ENCODE measurements at regions not wholly inside any gene's neighbourhood (a gene's known extent, or its start where the extent isn't known, plus 50 kb on each side); places are given as distances from the start of the nearest gene placed in this dataset.

DNA sequence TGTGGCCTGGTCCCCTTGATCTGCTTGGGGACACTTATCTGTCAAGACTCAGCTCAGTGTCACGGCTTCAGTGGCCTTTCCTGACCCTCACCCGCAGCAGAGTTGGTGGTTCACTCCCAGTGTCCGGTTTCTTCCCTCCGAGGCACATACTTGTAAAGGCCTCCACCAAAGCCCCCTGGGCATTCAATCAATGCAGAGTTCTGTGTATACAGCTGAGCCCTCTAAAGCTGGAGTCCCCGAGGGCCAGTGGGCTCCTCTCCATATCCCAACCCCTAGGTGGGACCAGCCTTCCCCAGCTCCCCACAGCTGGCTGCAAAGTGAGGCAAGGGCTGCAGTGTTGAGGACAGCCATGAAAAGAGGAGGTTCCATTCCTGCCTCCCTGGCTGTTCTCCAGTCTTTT is 70.9 kb upstream of the RGMA start:
- TF ChIP-seq, protein P1, sequence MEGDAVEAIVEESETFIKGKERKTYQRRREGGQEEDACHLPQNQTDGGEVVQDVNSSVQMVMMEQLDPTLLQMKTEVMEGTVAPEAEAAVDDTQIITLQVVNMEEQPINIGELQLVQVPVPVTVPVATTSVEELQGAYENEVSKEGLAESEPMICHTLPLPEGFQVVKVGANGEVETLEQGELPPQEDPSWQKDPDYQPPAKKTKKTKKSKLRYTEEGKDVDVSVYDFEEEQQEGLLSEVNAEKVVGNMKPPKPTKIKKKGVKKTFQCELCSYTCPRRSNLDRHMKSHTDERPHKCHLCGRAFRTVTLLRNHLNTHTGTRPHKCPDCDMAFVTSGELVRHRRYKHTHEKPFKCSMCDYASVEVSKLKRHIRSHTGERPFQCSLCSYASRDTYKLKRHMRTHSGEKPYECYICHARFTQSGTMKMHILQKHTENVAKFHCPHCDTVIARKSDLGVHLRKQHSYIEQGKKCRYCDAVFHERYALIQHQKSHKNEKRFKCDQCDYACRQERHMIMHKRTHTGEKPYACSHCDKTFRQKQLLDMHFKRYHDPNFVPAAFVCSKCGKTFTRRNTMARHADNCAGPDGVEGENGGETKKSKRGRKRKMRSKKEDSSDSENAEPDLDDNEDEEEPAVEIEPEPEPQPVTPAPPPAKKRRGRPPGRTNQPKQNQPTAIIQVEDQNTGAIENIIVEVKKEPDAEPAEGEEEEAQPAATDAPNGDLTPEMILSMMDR (IDR thresholded peaks at IDR 0.05): no peak

DNA sequence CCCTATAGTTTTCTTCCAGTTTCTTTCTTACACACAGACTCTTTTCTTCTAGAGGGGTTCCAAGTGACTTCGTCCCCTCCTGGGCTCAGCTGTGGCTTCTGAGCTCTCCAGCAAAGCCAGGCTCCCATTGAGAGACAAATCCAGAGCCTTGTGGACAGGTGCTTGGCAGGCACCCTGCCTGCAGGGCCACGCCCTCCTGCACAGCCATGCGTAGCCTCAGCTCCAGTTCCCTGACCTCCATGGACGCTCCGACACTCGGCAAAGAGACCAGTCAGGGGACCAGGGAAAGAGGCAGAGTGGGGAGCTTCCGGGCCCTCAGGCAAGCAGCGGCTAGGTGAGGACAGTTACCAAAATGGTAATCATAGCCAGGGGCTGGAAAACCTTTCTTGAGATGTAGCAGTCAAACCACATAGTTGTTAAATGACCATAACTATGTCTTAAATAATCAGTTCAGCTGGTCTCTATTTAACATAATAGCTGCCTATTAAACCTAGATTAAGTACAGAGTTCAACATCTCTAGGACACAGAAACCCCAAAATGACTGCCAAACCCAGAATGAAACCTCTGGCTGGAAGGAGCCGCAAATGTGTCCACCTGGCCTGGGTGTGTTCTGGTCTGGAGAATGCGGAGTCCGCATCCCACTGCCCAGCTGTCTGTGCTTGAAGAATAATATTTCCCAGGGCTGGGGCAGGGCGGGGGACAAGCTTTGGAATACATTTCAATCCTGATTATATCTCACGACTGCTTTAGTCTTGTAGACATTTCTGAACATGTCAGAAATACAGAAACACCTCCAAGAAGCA is 69.3 kb upstream of the RGMA start:
- ATAC-seq: no peak

More for the DNA sequence above, 70.9 kb upstream of the RGMA start:
- Histone ChIP-seq H3K4me3 (no peak overlapping the region), H3K36me3 (no peaks in the 10 kb centered on the region), H3K4me1 (no peaks in the 10 kb centered on the region), H3K27me3 (no peaks in the 10 kb centered on the region), H3K27ac (no peak overlapping the region), H3K9me3 (peaks cover 0 to 16% (median 0%) of the 10 kb centered on the region in 11 donors)
- 70 to 74% methylated on average over 5 of the region's 5 CpGs for WGBS, 2 donors
- intact Hi-C loops (cut with DNase I): no loop called here
- ATAC-seq: peak in 1 of 8 donors; percentile 30
- no peak for DNase-seq

DNA sequence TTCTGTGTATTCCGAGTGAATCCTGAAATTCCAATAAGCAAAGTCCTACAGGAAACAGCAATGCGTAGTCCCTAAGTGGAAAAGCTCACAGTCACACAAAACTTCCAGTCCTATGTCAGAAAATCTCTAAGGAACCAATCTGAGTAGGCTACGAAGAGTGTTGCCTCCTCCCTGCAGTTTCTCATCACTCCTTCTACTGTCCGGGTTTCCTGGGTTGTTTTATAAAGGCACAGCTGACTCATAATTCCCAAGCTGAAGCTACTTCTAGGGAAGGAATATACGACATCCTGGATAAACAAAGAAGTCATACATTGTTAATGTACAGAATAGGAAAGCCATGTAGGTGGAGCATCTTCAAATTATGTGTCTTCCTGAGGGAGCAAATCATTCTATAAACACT is 65.7 kb upstream of the RGMA start:
- intact Hi-C loops (cut with DNase I): loop anchor here in 2 of 10 donors (5.0 kb wide), 2 partner anchors 62 to 67 kb away; partner anchors contain the start of gene RGMA (in 1 of the 2)
- ATAC-seq (no peak), DNase-seq (no peak)
- Histone ChIP-seq H3K9me3 (peaks cover 0 to 19% (median 0%) of the 10 kb centered on the region in 11 donors), H3K27ac (peak overlapping the region in 1 of 10 donors; percentile 28), H3K27me3 (no peaks in the 10 kb centered on the region), H3K4me1 (peaks cover 3 to 33% (median 19%) of the 10 kb centered on the region in 9 donors), H3K36me3 (no peaks in the 10 kb centered on the region), H3K4me3 (no peak overlapping the region)
- TF ChIP-seq, protein P1 (IDR thresholded peaks at IDR 0.05): no peak
- WGBS, 2 donors: 57 to 78% methylated on average over 5 of the region's 5 CpGs

More for the DNA sequence above, 69.3 kb upstream of the RGMA start:
- 90% methylated on average over 13 of the region's 13 CpGs for WGBS, 2 donors
- intact Hi-C loops (cut with DNase I): no loop called here
- DNase-seq: no peak
- Histone ChIP-seq H3K4me1 (peaks cover 0 to 10% (median 2%) of the 10 kb centered on the region in 9 donors), H3K27me3 (no peaks in the 10 kb centered on the region), H3K9me3 (peaks cover 0 to 19% (median 0%) of the 10 kb centered on the region in 11 donors), H3K27ac (no peak overlapping the region), H3K4me3 (no peak overlapping the region), H3K36me3 (no peaks in the 10 kb centered on the region)
- TF ChIP-seq, protein P1 (IDR thresholded peaks at IDR 0.05): no peak

DNA sequence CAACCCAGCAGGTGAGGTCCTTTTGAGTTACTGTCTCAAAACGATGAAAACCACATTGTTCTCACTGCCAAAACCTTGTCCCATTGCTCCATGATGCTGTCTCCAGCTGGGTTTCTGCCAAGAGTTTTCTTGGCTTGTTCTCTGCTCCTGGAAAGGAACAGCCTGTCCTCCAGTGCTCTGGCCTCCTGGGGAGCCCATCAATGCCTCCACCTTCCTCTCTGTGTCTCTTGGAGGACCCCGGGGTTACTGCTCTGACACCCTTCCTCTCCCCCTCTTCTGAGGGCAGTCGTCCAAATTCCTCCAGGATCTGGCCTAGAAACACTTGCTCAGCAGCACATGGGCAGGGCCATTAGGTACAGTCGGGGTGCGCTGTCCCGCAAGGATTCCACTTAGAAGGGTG is 63.9 kb upstream of the RGMA start:
- Histone ChIP-seq H3K27me3 (no peaks in the 10 kb centered on the region), H3K27ac (peak overlapping the region in 2 of 10 donors; percentile 42 to 45), H3K36me3 (no peaks in the 10 kb centered on the region), H3K4me3 (no peak overlapping the region), H3K4me1 (peaks cover 3 to 33% (median 19%) of the 10 kb centered on the region in 9 donors), H3K9me3 (peaks cover 0 to 19% (median 0%) of the 10 kb centered on the region in 11 donors)
- ATAC-seq (peak; percentile 82 to 96 (median 92)), DNase-seq (peak; percentile 66 to 85)
- TF ChIP-seq, protein P1 (IDR thresholded peaks at IDR 0.05): no peak
- 28 to 30% methylated on average over 6 of the region's 6 CpGs for WGBS, 2 donors
- intact Hi-C loops (cut with DNase I): loop anchor here in 3 of 10 donors (2.0 to 5.0 kb wide), 3 partner anchors 61 to 66 kb away; partner anchors contain the start of gene RGMA (in 2 of the 3)

All from heart right ventricle (tissue), 16 donors.